Hematopoietic multipotent progenitor cell (in vitro differentiated cells): ENCODE measurements at regions not wholly inside any gene's neighbourhood (a gene's known extent, or its start where the extent isn't known, plus 50 kb on each side); places are given as distances from the start of the nearest gene placed in this dataset.

Experiments used
- DNase-seq, 3 donors: peaks; one replicate each; pipeline ENCODE4 v3.0.0-alpha.2; 2011 to 2015; ENCODE audit warnings: low read depth in 2 of 3, low spot score in 2 of 3

DNA sequence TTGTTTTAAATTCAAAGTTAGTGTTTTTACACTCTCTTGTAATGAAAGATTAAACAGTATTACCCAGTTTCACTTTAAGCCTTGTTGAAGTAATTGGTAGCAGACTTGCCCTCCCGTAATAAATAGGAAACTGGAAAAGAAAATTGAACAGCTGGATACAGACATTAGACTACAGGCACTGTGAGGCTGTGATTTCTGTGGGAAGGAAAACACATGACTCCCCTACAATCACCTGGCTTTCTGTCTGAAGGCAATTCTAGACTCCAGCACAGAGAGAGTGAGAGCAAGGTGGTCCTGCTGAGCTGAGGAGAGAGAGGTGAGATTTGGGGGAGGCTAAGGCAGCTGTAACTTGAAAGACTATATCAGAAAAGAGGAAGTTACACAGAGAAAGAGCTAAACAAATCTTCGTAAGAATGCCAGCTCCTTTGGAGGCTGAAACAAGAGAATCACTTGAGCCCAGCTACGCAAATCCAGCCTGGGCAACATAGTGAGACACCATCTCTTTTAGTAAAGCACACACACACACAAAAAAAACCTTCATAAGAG, 57.8 kb upstream of the CDYL2 start:
- peak in 2 of 3 donors; percentile 10 to 54 for DNase-seq
